Activated naive CD4-positive, alpha-beta T cell treated with anti-CD3 and anti-CD28 coated beads, Interleukin-2, amount 50 U/mL, for 24 hours (primary cell): ENCODE measurements at regions not wholly inside any gene's neighbourhood (a gene's known extent, or its start where the extent isn't known, plus 50 kb on each side); places are given as distances from the start of the nearest gene placed in this dataset.
A peak's percentile ranks its signal among the peaks of the same experiment; 100 is the strongest.
"Not testable (repeated sequence)": the region's sequence is repeated elsewhere in the genome, so short reads cannot be mapped to it uniquely, and the experiment has no call there.

Source experiments
- H3K27ac Mint-ChIP-seq: one replicate; pipeline ENCODE4 v1.8.0; 2021; ENCODE audit warnings: mild to moderate bottlenecking, mixed read lengths
- H3K27me3 Mint-ChIP-seq: one replicate; pipeline ENCODE4 v1.8.0; 2021; ENCODE audit warnings: mixed read lengths
- H3K36me3 Mint-ChIP-seq: one replicate; pipeline ENCODE4 v1.8.0; 2021; ENCODE audit warnings: mixed read lengths
- H3K4me1 Mint-ChIP-seq: one replicate; pipeline ENCODE4 v1.8.0; 2021; ENCODE audit warnings: mixed read lengths
- H3K4me3 Mint-ChIP-seq: one replicate; pipeline ENCODE4 v1.8.0; 2021; ENCODE audit warnings: mild to moderate bottlenecking, mixed read lengths
- H3K9me3 Mint-ChIP-seq: one replicate; pipeline ENCODE4 v1.8.0; 2021; ENCODE audit warnings: mixed read lengths

- Mint-ChIP-seq H3K27me3 (no peaks in the 10 kb centered on the region), H3K9me3 (no peaks in the 10 kb centered on the region), H3K4me1 (peaks cover 6% of the 10 kb centered on the region), H3K36me3 (no peaks in the 10 kb centered on the region), H3K27ac (no peak overlapping the region), H3K4me3 (no peak overlapping the region)
These were observed 143.8 kb downstream of the FGF1 start for GRCh38 chr5:142542078-142542477.

GRCh38 chr5:142540922-142541422, 144.9 kb downstream of the FGF1 start:
- H3K36me3 Mint-ChIP-seq: no peaks in the 10 kb centered on the region
- no peak overlapping the region for H3K27ac Mint-ChIP-seq
- no peaks in the 10 kb centered on the region for H3K27me3 Mint-ChIP-seq
- H3K4me3 Mint-ChIP-seq: no peak overlapping the region
- H3K9me3 Mint-ChIP-seq: no peaks in the 10 kb centered on the region
- H3K4me1 Mint-ChIP-seq: peaks cover 6% of the 10 kb centered on the region

- H3K36me3 Mint-ChIP-seq: no peaks in the 10 kb centered on the region
- no peaks in the 10 kb centered on the region for H3K27me3 Mint-ChIP-seq
- H3K4me3 Mint-ChIP-seq: no peak overlapping the region
- H3K9me3 Mint-ChIP-seq: no peaks in the 10 kb centered on the region
- no peak overlapping the region for H3K27ac Mint-ChIP-seq
- peaks cover 6% of the 10 kb centered on the region for H3K4me1 Mint-ChIP-seq
These were observed 146.6 kb downstream of the FGF1 start for GRCh38 chr5:142539154-142539740.

GRCh38 chr5:142537938-142538337, 148.0 kb downstream of the FGF1 start:
- no peaks in the 10 kb centered on the region for H3K36me3 Mint-ChIP-seq
- no peaks in the 10 kb centered on the region for H3K9me3 Mint-ChIP-seq
- no peak overlapping the region for H3K4me3 Mint-ChIP-seq
- H3K4me1 Mint-ChIP-seq: peaks cover 6% of the 10 kb centered on the region
- H3K27me3 Mint-ChIP-seq: no peaks in the 10 kb centered on the region
- H3K27ac Mint-ChIP-seq: no peak overlapping the region

GRCh38 chr5:142532781-142533176, 153.1 kb downstream of the FGF1 start:
- Mint-ChIP-seq H3K9me3 (no peaks in the 10 kb centered on the region), H3K4me1 (peaks cover 17% of the 10 kb centered on the region), H3K27me3 (no peaks in the 10 kb centered on the region), H3K4me3 (no peak overlapping the region), H3K27ac (no peak overlapping the region), H3K36me3 (no peaks in the 10 kb centered on the region)

GRCh38 chr5:142531977-142532780, 153.7 kb downstream of the FGF1 start:
- no peak overlapping the region for H3K4me3 Mint-ChIP-seq
- no peaks in the 10 kb centered on the region for H3K36me3 Mint-ChIP-seq
- H3K27ac Mint-ChIP-seq: no peak overlapping the region
- H3K9me3 Mint-ChIP-seq: no peaks in the 10 kb centered on the region
- peaks cover 20% of the 10 kb centered on the region for H3K4me1 Mint-ChIP-seq
- H3K27me3 Mint-ChIP-seq: no peaks in the 10 kb centered on the region

GRCh38 chr5:142530904-142531303, 155.0 kb downstream of the FGF1 start:
- Mint-ChIP-seq H3K9me3 (no peaks in the 10 kb centered on the region), H3K4me3 (no peak overlapping the region)

GRCh38 chr5:142529626-142530278, 156.1 kb downstream of the FGF1 start:
- Mint-ChIP-seq H3K36me3 (no peaks in the 10 kb centered on the region), H3K27me3 (no peaks in the 10 kb centered on the region), H3K4me1 (peaks cover 20% of the 10 kb centered on the region), H3K27ac (no peak overlapping the region), H3K9me3 (no peaks in the 10 kb centered on the region), H3K4me3 (no peak overlapping the region)

More at GRCh38 chr5:142530904-142531303, 155.0 kb downstream of the FGF1 start:
- peaks cover 20% of the 10 kb centered on the region for H3K4me1 Mint-ChIP-seq
- no peaks in the 10 kb centered on the region for H3K36me3 Mint-ChIP-seq
- H3K27ac Mint-ChIP-seq: peak overlapping the region; percentile 6
- no peaks in the 10 kb centered on the region for H3K27me3 Mint-ChIP-seq

GRCh38 chr5:142527664-142528295, 158.1 kb downstream of the FGF1 start:
- Mint-ChIP-seq H3K9me3 (no peaks in the 10 kb centered on the region), H3K4me3 (no peak overlapping the region), H3K36me3 (peaks cover 4% of the 10 kb centered on the region), H3K27ac (peak overlapping the region; percentile 20), H3K27me3 (no peaks in the 10 kb centered on the region), H3K4me1 (peaks cover 20% of the 10 kb centered on the region)

GRCh38 chr5:142527234-142527633, 158.7 kb downstream of the FGF1 start:
- H3K36me3 Mint-ChIP-seq: peaks cover 4% of the 10 kb centered on the region
- no peak overlapping the region for H3K4me3 Mint-ChIP-seq
- peak overlapping the region; percentile 20 for H3K27ac Mint-ChIP-seq
- no peaks in the 10 kb centered on the region for H3K27me3 Mint-ChIP-seq
- H3K4me1 Mint-ChIP-seq: peaks cover 20% of the 10 kb centered on the region
- H3K9me3 Mint-ChIP-seq: no peaks in the 10 kb centered on the region

GRCh38 chr5:142522983-142523382, 162.9 kb downstream of the FGF1 start:
- Mint-ChIP-seq H3K27me3 (no peaks in the 10 kb centered on the region), H3K4me3 (no peak overlapping the region), H3K36me3 (peaks cover 4% of the 10 kb centered on the region), H3K4me1 (peaks cover 5% of the 10 kb centered on the region), H3K27ac (no peak overlapping the region), H3K9me3 (no peaks in the 10 kb centered on the region)

GRCh38 chr5:142521706-142522105, 164.2 kb downstream of the FGF1 start:
- Mint-ChIP-seq H3K9me3 (peaks cover 5% of the 10 kb centered on the region), H3K4me1 (peaks cover under 1% of the 10 kb centered on the region), H3K36me3 (peaks cover 8% of the 10 kb centered on the region), H3K27me3 (no peaks in the 10 kb centered on the region), H3K4me3 (no peak overlapping the region), H3K27ac (no peak overlapping the region)

- Mint-ChIP-seq H3K4me3 (no peak overlapping the region), H3K36me3 (peaks cover 11% of the 10 kb centered on the region), H3K27me3 (no peaks in the 10 kb centered on the region), H3K9me3 (peaks cover 11% of the 10 kb centered on the region), H3K4me1 (peaks cover 7% of the 10 kb centered on the region), H3K27ac (no peak overlapping the region)
These were observed 165.0 kb downstream of the FGF1 start for GRCh38 chr5:142520885-142521284.

- H3K9me3 Mint-ChIP-seq: peaks cover 11% of the 10 kb centered on the region
- not testable (repeated sequence) for H3K4me3 Mint-ChIP-seq, H3K4me1 Mint-ChIP-seq, H3K27me3 Mint-ChIP-seq, H3K27ac Mint-ChIP-seq
- peaks cover 11% of the 10 kb centered on the region for H3K36me3 Mint-ChIP-seq
These were observed 166.0 kb downstream of the FGF1 start for GRCh38 chr5:142519913-142520312.

GRCh38 chr5:142517840-142518239, 168.1 kb downstream of the FGF1 start:
- no peak overlapping the region for H3K4me3 Mint-ChIP-seq
- H3K27me3 Mint-ChIP-seq: no peaks in the 10 kb centered on the region
- peaks cover 7% of the 10 kb centered on the region for H3K4me1 Mint-ChIP-seq
- H3K27ac Mint-ChIP-seq: no peak overlapping the region
- peaks cover 11% of the 10 kb centered on the region for H3K9me3 Mint-ChIP-seq
- peaks cover 7% of the 10 kb centered on the region for H3K36me3 Mint-ChIP-seq
